ENCODE measurements at regions not wholly inside any gene's neighbourhood (a gene's known extent, or its start where the extent isn't known, plus 50 kb on each side); places are given as distances from the start of the nearest gene placed in this dataset.

GRCh38 chr2:176589287-176589686 lies 320.0 kb downstream of the MTX2 start:
- intact Hi-C loops (cut with DNase I), result no loop called here

GRCh38 chr2:176589825-176590440 lies 320.7 kb downstream of the MTX2 start:
- Histone ChIP-seq H3K4me1 (no peaks in the 10 kb centered on the region), H3K9me3 (no peaks in the 10 kb centered on the region), H3K4me3 (no peak overlapping the region), H3K27ac (no peak overlapping the region), H3K27me3 (no peaks in the 10 kb centered on the region), H3K36me3 (no peaks in the 10 kb centered on the region)
- intact Hi-C loops (cut with DNase I), result no loop called here
- no peak for ATAC-seq
- TF ChIP-seq CTCF (IDR thresholded peaks at IDR 0.05), result no peak
- DNase-seq, result no peak

More at GRCh38 chr2:176589287-176589686, 320.0 kb downstream of the MTX2 start:
- DNase-seq, result no peak
- Histone ChIP-seq H3K4me3 (no peak overlapping the region), H3K27me3 (peaks cover 2% of the 10 kb centered on the region), H3K27ac (no peak overlapping the region), H3K9me3 (no peaks in the 10 kb centered on the region), H3K36me3 (no peaks in the 10 kb centered on the region), H3K4me1 (no peaks in the 10 kb centered on the region)
- no peak for TF ChIP-seq CTCF (IDR thresholded peaks at IDR 0.05)
- no peak for ATAC-seq

GRCh38 chr2:176592216-176592615 lies 323.0 kb downstream of the MTX2 start:
- H3K9me3 ChIP-seq, result no peaks in the 10 kb centered on the region
- TF ChIP-seq CTCF (IDR thresholded peaks at IDR 0.05), result no peak
- ATAC-seq (no peak), DNase-seq (no peak)
- no peaks in the 10 kb centered on the region for H3K27me3 ChIP-seq
- H3K4me3 ChIP-seq, result no peak overlapping the region
- intact Hi-C loops (cut with DNase I), result no loop called here
- no peaks in the 10 kb centered on the region for H3K36me3 ChIP-seq
- no peak overlapping the region for H3K27ac ChIP-seq
- H3K4me1 ChIP-seq, result no peaks in the 10 kb centered on the region

- TF ChIP-seq CTCF (IDR thresholded peaks at IDR 0.05), result no peak
- H3K27ac ChIP-seq, result no peak overlapping the region
- no peaks in the 10 kb centered on the region for H3K9me3 ChIP-seq
- H3K4me3 ChIP-seq, result no peak overlapping the region
- H3K36me3 ChIP-seq, result no peaks in the 10 kb centered on the region
- intact Hi-C loops (cut with DNase I), result no loop called here
- no peaks in the 10 kb centered on the region for H3K4me1 ChIP-seq
- ATAC-seq, result no peak
- no peak for DNase-seq
- H3K27me3 ChIP-seq, result no peaks in the 10 kb centered on the region
Observed at GRCh38 chr2:176595986-176596385, 326.7 kb downstream of the MTX2 start.

GRCh38 chr2:176597916-176598315 lies 328.7 kb downstream of the MTX2 start:
- no peak for TF ChIP-seq CTCF (IDR thresholded peaks at IDR 0.05)
- Histone ChIP-seq H3K27me3 (no peaks in the 10 kb centered on the region), H3K9me3 (no peaks in the 10 kb centered on the region), H3K4me1 (no peaks in the 10 kb centered on the region), H3K27ac (no peak overlapping the region), H3K36me3 (no peaks in the 10 kb centered on the region), H3K4me3 (no peak overlapping the region)
- no peak for ATAC-seq
- DNase-seq, result no peak
- intact Hi-C loops (cut with DNase I), result no loop called here

GRCh38 chr2:176598351-176598750 lies 329.1 kb downstream of the MTX2 start:
- no peaks in the 10 kb centered on the region for H3K9me3 ChIP-seq
- no peaks in the 10 kb centered on the region for H3K36me3 ChIP-seq
- intact Hi-C loops (cut with DNase I), result no loop called here
- H3K27me3 ChIP-seq, result no peaks in the 10 kb centered on the region
- no peak for DNase-seq
- TF ChIP-seq CTCF (IDR thresholded peaks at IDR 0.05), result no peak
- H3K4me3 ChIP-seq, result no peak overlapping the region
- H3K27ac ChIP-seq, result no peak overlapping the region
- no peak for ATAC-seq
- H3K4me1 ChIP-seq, result no peaks in the 10 kb centered on the region

Measured in upper lobe of right lung (tissue), 1 donor.